BE2C (cell line): ENCODE measurements at regions not wholly inside any gene's neighbourhood (a gene's known extent, or its start where the extent isn't known, plus 50 kb on each side); places are given as distances from the start of the nearest gene placed in this dataset.
A peak's percentile ranks its signal among the peaks of the same experiment; 100 is the strongest.

Experiments
- DNase-seq: peaks from one replicate; pipeline ENCODE4 v3.0.0-alpha.2; 2020
- H3K27me3 ChIP-seq: fragments of 250-450 bp; sonication (Bioruptor Pico); 2 replicates; pipeline ENCODE4 v1.5.1; 2020; ENCODE audit warnings: mild to moderate bottlenecking
- H3K36me3 ChIP-seq: fragments of 250-450 bp; sonication (Bioruptor Pico); 2 replicates; pipeline ENCODE4 v1.5.1; 2020; ENCODE audit warnings: mild to moderate bottlenecking
- H3K4me1 ChIP-seq: fragments of 250-450 bp; sonication (Bioruptor Pico); 2 replicates; pipeline ENCODE4 v1.5.1; 2020
- H3K4me3 ChIP-seq: 2 replicates; pipeline ENCODE4 v1.5.1; 2011; ENCODE audit warnings: low read depth, low read length
- H3K9me3 ChIP-seq: fragments of 250-450 bp; sonication (Bioruptor Pico); 2 replicates; pipeline ENCODE4 v1.5.1; 2020
- CTCF ChIP-seq: IDR thresholded peaks from 2 replicates; pipeline ENCODE4 v1.5.1; 2012; ENCODE audit warnings: mild to moderate bottlenecking, low read depth, low read length

GRCh38 chr9:88645172-88645878, 110.3 kb downstream of the NXNL2 start:
- Histone ChIP-seq H3K4me3 (no peak overlapping the region), H3K36me3 (no peaks in the 10 kb centered on the region), H3K27me3 (no peaks in the 10 kb centered on the region), H3K4me1 (no peaks in the 10 kb centered on the region), H3K9me3 (no peaks in the 10 kb centered on the region)
- no peak for DNase-seq
- no peak for TF ChIP-seq CTCF

- TF ChIP-seq CTCF, result no peak
- no peak overlapping the region for H3K4me3 ChIP-seq
Measured at GRCh38 chr9:88645879-88646199, 110.9 kb downstream of the NXNL2 start.

GRCh38 chr9:88646539-88647300, 111.7 kb downstream of the NXNL2 start:
- no peaks in the 10 kb centered on the region for H3K27me3 ChIP-seq
- TF ChIP-seq CTCF, result no peak
- H3K36me3 ChIP-seq, result no peaks in the 10 kb centered on the region
- H3K9me3 ChIP-seq, result no peaks in the 10 kb centered on the region
- H3K4me3 ChIP-seq, result no peak overlapping the region
- no peak for DNase-seq
- no peaks in the 10 kb centered on the region for H3K4me1 ChIP-seq

More at GRCh38 chr9:88645879-88646199, 110.9 kb downstream of the NXNL2 start:
- no peak for DNase-seq
- Histone ChIP-seq H3K4me1 (no peaks in the 10 kb centered on the region), H3K36me3 (no peaks in the 10 kb centered on the region), H3K27me3 (no peaks in the 10 kb centered on the region), H3K9me3 (no peaks in the 10 kb centered on the region)

GRCh38 chr9:88651682-88652633, 117.0 kb downstream of the NXNL2 start:
- peaks cover 7% of the 10 kb centered on the region for H3K4me1 ChIP-seq
- H3K9me3 ChIP-seq, result no peaks in the 10 kb centered on the region
- no peak overlapping the region for H3K4me3 ChIP-seq

GRCh38 chr9:88652876-88653275, 117.9 kb downstream of the NXNL2 start:
- no peak for DNase-seq
- Histone ChIP-seq H3K4me3 (no peak overlapping the region), H3K27me3 (no peaks in the 10 kb centered on the region), H3K4me1 (peaks cover 8% of the 10 kb centered on the region), H3K36me3 (no peaks in the 10 kb centered on the region), H3K9me3 (no peaks in the 10 kb centered on the region)
- TF ChIP-seq CTCF, result no peak

More at GRCh38 chr9:88651682-88652633, 117.0 kb downstream of the NXNL2 start:
- no peaks in the 10 kb centered on the region for H3K27me3 ChIP-seq
- TF ChIP-seq CTCF, result peak; percentile 9; the same call in 1 of the 2 replicates
- DNase-seq, result peak; percentile 65
- no peaks in the 10 kb centered on the region for H3K36me3 ChIP-seq
